WTC11 (cell line): ENCODE measurements at regions not wholly inside any gene's neighbourhood (a gene's known extent, or its start where the extent isn't known, plus 50 kb on each side); places are given as distances from the start of the nearest gene placed in this dataset.

Source experiments
- ATF1 ChIP-seq: sonication (generic); formaldehyde crosslinking; IDR thresholded peaks from 2 replicates; pipeline ENCODE4 v1.8.1; 2023; ENCODE audit warnings: mild to moderate bottlenecking, moderate library complexity, missing genetic modification reagents
- CREM ChIP-seq: sonication (generic); formaldehyde crosslinking; IDR thresholded peaks from 2 replicates; pipeline ENCODE4 v1.8.1; 2022; ENCODE audit warnings: mild to moderate bottlenecking, missing genetic modification reagents, moderate library complexity
- E2F4 ChIP-seq: sonication (generic); formaldehyde crosslinking; IDR thresholded peaks from 2 replicates; pipeline ENCODE4 v1.8.1; 2022; ENCODE audit warnings: low read depth, mild to moderate bottlenecking, moderate library complexity, missing genetic modification reagents, borderline replicate concordance
- KAT7 ChIP-seq: sonication (generic); formaldehyde crosslinking; IDR thresholded peaks from 2 replicates; pipeline ENCODE4 v1.8.1; 2023; ENCODE audit warnings: missing genetic modification reagents, mild to moderate bottlenecking, borderline replicate concordance
- NR2C2 ChIP-seq: sonication (generic); formaldehyde crosslinking; IDR thresholded peaks from 2 replicates; pipeline ENCODE4 v1.8.0; 2022; ENCODE audit warnings: mild to moderate bottlenecking, missing genetic modification reagents
- RELA ChIP-seq: sonication (generic); formaldehyde crosslinking; IDR thresholded peaks from 2 replicates; pipeline ENCODE4 v1.8.1; 2022; ENCODE audit warnings: missing genetic modification reagents, mild to moderate bottlenecking, borderline replicate concordance
- SMAD4 ChIP-seq: sonication (generic); formaldehyde crosslinking; IDR thresholded peaks from 2 replicates; pipeline ENCODE4 v1.8.0; 2022; ENCODE audit warnings: mild to moderate bottlenecking, missing genetic modification reagents
- SP1 ChIP-seq: sonication (generic); formaldehyde crosslinking; conservative IDR thresholded peaks from 2 replicates; pipeline ENCODE4 v1.8.1; 2022; ENCODE audit warnings: missing genetic modification reagents
- TF ChIP-seq, protein P1 (sequence below): fragments of 200-600 bp; IDR thresholded peaks from 2 replicates; pipeline ENCODE4 v1.8.0; 2022; ENCODE audit warnings: antibody characterized with exemption
- TF ChIP-seq, protein P2 (sequence below): sonication (generic); formaldehyde crosslinking; IDR thresholded peaks from 2 replicates; pipeline ENCODE4 v1.8.1; 2022; ENCODE audit warnings: missing genetic modification reagents, borderline replicate concordance

- TF ChIP-seq CREM (CRISPR knock-in tag) (no peak), SMAD4 (CRISPR knock-in tag) (no peak), ATF1 (no peak), NR2C2 (CRISPR knock-in tag) (no peak), SP1 (no peak), KAT7 (CRISPR knock-in tag) (no peak), RELA (CRISPR knock-in tag) (no peak), E2F4 (CRISPR knock-in tag) (no peak)
- TF ChIP-seq, protein P1, sequence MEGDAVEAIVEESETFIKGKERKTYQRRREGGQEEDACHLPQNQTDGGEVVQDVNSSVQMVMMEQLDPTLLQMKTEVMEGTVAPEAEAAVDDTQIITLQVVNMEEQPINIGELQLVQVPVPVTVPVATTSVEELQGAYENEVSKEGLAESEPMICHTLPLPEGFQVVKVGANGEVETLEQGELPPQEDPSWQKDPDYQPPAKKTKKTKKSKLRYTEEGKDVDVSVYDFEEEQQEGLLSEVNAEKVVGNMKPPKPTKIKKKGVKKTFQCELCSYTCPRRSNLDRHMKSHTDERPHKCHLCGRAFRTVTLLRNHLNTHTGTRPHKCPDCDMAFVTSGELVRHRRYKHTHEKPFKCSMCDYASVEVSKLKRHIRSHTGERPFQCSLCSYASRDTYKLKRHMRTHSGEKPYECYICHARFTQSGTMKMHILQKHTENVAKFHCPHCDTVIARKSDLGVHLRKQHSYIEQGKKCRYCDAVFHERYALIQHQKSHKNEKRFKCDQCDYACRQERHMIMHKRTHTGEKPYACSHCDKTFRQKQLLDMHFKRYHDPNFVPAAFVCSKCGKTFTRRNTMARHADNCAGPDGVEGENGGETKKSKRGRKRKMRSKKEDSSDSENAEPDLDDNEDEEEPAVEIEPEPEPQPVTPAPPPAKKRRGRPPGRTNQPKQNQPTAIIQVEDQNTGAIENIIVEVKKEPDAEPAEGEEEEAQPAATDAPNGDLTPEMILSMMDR, result no peak
- TF ChIP-seq, protein P2, sequence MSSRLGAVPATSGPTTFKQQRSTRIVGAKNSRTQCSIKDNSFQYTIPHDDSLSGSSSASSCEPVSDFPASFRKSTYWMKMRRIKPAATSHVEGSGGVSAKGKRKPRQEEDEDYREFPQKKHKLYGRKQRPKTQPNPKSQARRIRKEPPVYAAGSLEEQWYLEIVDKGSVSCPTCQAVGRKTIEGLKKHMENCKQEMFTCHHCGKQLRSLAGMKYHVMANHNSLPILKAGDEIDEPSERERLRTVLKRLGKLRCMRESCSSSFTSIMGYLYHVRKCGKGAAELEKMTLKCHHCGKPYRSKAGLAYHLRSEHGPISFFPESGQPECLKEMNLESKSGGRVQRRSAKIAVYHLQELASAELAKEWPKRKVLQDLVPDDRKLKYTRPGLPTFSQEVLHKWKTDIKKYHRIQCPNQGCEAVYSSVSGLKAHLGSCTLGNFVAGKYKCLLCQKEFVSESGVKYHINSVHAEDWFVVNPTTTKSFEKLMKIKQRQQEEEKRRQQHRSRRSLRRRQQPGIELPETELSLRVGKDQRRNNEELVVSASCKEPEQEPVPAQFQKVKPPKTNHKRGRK (CRISPR knock-in tag), result no peak
These were observed 93.4 kb downstream of the THBS2 start for GRCh38 chr6:169160091-169160854.
